ENCODE measurements at regions not wholly inside any gene's neighbourhood (a gene's known extent, or its start where the extent isn't known, plus 50 kb on each side); places are given as distances from the start of the nearest gene placed in this dataset.

- DNase-seq (ENCODE audit: low spot score) = no peak
These were observed 155.6 kb upstream of the MKI67 start for GRCh38 chr10:128281861-128282260.

DNA sequence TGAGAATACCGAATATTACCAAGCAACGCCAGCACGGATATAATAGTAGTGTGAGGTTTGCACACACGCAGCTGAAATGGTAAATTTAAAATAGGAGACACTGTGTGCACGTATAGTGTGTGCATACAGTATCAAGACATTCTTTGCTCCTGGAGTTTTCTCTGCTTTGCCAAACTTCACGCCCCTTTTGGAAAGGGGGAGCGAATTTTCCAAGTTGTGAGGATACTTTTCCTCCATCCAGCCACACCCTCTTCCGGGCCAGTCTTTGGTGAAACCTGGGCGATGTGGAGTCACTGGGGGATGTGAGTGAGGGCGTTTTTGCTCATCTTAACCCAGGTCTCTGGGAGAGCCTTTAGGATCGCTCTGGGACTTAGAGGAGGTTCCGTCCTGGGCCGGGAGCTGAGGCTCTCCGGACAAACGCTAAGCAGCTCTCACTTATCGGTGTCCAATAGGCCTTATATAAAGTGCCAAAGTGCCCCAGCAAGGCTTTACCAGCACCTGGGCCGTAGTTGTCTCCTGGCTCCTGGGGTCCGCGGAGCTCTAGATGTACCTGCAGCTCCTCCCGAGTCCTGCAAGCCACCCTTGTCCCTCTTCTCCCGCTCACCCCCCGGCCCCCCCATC is 160.0 kb upstream of the MKI67 start:
- no peak for DNase-seq (ENCODE audit: low spot score)

DNA sequence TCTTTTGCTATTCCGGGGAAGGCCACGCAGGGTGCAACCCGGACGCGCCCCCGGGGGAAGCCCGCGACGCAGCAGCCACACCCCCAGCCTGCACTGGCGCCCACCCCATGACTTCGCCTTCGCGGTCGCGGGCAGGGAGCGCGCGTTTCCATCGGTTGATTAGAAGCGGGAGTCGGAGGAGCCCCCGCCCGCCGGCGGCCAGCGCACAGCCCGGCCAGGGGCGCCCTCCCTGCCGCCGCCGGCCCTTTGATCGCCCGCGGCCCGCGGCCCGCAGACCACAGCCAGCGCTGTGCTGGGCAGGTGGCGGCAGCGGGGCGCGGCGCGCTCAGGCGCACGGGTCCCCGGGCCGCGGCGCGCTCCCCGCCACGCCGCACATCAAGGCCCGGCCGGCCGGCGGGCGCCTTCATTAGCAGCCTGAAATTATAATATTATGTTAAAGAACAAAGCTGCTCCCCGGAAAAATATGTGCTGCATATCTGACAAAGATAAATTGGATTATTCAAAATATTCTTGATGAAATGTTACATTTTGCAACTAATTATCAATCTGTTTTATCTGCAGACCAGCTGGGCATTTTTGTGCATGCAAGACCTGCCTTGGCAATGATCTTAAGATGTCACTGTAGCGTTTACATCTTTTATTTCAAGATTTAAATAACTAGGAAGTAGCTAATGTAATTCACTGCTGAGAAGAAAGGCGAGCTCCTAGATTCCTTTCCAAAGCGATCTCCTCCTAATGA is 160.7 kb upstream of the MKI67 start:
- DNase-seq (ENCODE audit: low spot score) = no peak

DNA sequence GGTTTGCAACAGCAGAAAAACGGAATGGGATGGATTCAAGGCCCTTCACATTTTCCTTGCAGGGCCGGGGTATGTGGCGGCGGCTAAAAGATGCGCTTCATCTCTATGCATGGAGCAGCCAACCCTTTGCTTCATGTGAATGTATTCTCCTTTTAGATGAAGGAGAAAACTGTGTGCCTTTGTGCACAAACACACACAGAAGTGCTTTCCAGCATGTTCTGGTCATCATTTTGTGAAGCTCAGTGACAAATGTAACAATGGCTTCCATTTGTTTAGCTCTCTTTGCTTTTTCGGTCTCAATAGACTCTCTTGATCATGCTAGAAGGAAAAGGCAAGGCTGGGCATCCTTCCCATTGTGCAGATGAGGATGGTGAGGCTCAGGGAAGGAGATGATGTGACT is 161.7 kb upstream of the MKI67 start:
- no peak for DNase-seq (ENCODE audit: low spot score)

GRCh38 chr10:128289621-128290020 is 163.4 kb upstream of the MKI67 start:
- DNase-seq (ENCODE audit: low spot score) = no peak

DNA sequence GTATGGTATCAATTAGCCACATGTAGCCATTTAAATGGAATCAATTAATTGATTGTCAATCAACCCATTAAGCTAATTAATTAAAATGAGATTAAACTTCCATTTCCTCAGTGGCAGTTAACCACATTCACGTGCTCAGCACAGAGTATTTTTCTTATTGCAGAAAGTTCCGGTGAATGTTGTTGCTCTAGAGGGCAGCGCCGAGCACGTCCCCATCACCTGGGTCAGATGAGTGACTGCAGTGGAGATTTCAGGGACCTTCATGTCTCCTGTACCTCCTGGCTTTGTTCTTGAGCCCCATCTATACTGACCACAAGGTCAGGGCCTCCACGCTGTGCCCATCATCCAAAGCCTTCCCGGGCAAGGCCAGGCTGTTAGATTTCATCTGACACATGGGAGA is 168.8 kb upstream of the MKI67 start:
- no peak for DNase-seq (ENCODE audit: low spot score)

GRCh38 chr10:128296253-128297007 is 170.2 kb upstream of the MKI67 start:
- no peak for DNase-seq (ENCODE audit: low spot score)

DNA sequence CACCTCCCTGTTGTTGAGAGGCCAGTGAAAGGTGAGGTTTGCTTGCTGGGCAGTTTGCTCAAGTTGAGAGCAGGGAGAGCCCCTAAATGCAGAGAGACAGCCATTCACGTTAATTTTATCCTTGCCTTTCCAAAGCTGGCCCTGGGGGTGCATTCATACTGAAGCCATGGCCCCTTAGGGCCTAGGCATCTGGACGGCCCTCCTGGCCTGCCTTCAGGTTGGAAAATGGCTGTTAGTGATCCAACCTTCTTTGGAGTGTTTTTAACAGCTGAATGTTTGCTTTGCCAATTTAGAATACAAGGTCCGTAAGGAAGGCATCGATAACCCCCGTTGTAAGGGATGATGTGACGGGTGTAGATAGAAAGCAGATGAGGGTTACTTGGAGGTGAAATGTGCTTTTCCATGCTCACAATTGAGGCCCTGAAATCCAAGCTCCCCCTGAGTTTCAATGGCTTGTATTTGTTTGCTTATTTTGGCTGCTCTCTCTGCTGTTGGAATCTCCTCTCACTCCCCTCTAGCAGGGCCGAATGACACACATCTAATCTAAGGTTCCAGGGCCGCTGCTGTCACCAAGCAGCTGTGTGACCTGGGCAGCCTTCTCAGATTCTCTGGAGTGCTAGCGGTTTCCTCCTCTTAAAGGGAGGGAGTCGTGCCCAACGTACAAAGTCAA is 171.6 kb upstream of the MKI67 start:
- DNase-seq (ENCODE audit: low spot score) = no peak

- DNase-seq (ENCODE audit: low spot score) = no peak
These were observed 172.4 kb upstream of the MKI67 start for GRCh38 chr10:128298587-128298986.

DNA sequence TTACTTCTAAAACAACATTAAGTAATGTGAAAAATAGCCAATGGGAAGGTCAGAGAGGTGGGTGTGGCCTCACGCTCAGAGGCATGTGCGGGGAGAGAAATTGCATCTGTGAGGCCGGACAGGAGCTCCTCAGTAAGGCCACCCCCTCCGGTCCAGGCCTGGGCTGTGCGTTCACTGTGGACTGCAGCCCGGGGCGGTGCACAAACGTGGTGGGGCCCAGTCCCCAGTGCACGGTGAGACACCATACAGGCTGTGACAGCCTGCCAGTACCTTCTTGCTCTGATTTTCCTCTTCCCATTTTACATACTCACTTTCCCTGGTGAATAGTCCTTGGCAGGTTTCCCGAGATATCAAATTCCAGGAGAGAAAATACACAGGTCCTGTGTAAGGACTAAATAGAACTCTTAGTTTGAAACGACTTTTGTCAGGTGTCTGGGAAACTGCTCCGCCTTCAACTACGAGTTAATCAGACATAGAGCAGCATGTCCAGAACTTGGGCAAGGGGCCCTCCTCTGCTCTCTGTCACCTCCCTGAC is 174.1 kb upstream of the MKI67 start:
- no peak for DNase-seq (ENCODE audit: low spot score)

DNA sequence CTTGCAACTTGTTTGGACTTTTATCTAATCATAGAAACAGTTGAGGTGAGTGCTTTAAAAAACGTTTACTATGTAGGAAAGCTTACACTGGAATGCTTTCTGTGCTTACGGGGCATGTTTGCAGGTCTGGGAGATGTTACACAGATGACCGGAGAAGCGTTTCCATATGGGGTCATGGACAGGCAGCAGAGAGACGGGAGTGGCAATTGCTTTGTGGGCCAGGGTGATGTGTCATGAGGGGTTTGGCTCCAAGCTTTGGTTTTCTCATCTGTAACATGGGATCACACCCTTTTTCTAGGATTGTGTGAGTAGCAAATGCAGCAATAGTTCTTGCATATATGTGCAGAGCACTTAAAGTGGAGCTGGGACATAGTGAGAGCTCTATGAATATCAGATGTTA is 174.8 kb upstream of the MKI67 start:
- DNase-seq (ENCODE audit: low spot score) = no peak

- DNase-seq (ENCODE audit: low spot score) = no peak
These were observed 176.6 kb upstream of the MKI67 start for GRCh38 chr10:128302808-128303207.

DNA sequence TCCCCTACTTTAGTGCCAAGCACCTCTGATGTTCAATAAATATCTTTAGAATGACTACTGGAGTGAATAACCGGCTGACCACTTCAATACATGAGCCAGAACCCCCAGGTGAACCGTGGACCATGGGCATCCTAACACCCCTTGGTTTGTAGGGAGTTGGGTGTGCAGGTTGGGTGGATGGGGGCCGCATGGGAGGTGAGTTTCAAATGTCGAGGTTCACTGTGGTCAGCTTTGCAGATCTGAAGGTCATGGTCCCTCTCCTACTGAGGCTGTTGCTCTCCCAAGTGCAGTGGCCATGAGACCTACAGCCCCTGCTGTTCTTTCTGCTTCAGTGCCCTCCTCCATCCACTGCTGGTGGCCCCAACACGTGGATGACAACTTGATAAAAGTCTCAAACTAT is 178.0 kb upstream of the MKI67 start:
- no peak for DNase-seq (ENCODE audit: low spot score)

DNA sequence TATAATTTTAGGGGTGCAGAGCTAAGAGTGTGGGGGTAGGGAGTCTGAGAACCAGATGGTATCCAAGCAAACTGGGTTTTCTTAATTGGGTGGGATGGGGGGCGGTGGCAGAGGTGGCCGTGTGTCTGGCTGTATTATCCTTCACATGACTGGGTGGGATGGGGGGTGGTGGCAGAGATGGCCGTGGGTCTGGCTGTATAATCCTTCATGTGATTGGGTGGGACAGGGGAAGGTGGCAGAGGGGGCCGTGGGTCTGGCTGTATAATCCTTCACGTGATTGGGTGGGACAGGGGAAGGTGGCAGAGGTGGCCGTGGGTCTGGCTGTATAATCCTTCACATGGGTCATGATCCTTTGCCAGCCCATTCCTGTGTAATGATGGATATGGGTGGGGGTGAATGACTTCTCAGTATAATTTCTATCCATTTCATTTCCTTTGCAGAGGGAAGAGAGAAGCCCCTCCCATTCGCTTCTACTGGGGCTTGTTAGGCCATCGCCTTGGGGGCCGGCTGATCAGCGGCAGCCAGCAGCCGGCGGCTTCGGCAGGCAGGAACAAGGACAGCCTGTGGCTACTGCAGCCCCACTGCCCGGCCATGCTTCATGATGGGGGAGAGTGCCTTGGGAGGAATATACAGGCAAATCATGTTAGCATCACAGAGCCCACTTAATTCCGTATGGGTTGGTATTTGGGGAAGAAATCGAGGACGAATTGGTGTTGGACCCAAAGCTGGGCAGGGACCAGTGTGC is 179.6 kb upstream of the MKI67 start:
- DNase-seq (ENCODE audit: low spot score) = no peak

- DNase-seq (ENCODE audit: low spot score) = no peak
These were observed 180.3 kb upstream of the MKI67 start for GRCh38 chr10:128306535-128306934.

- DNase-seq (ENCODE audit: low spot score) = no peak
These were observed 180.7 kb upstream of the MKI67 start for GRCh38 chr10:128306966-128307365.

DNA sequence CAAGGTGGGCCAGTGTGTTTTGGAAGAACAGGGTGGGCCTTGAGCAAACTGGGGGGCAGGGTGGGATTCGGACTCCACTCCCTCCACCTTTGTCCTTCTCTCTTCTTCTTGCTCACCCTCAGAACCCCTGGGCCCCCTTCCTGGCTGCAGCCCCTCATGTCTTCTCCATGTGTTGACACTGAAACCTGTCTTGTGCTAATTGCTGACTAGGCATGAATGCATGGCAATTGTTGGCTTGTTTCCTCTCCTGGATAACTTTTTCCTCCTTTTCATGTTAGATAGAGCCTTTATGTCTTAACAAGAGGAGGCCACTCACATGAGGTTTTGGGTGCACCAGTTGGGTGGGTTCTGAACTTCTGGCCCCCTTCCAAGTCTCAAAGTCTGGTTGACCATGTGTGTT is 181.6 kb upstream of the MKI67 start:
- DNase-seq (ENCODE audit: low spot score) = no peak

DNA sequence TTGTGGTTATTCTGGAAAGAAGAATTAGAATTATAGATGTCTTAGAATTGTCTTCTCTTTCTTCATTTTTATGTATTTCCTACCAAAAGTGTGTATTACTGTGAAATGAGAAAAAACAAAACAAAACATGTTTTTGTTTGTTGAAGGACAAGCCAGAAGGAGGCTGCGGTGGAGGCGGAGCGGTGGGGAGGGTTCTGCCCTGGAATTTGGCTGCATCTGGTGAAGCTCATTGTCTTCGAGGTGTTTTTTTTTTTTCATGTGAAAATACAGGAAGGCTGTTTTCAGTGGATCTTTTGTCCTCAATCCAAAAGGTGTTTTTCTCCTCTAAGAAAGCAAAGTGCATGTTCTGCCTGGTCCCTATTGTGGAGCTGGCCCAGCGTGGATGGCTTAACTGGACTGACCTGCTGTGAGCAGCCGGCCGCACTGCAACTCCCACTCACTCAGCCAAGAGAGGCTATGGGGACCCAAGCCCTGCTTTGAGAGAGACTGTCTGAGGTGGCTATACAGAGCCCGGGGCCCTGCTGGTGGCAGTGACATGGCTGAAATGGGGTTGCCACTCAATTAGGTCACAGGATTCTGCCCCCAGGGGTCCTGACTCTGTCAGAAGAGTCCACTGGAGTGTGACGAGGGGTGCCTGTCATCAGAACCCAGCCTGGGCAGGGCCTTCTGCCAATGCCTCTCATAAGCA is 184.9 kb upstream of the MKI67 start:
- no peak for DNase-seq (ENCODE audit: low spot score)

DNA sequence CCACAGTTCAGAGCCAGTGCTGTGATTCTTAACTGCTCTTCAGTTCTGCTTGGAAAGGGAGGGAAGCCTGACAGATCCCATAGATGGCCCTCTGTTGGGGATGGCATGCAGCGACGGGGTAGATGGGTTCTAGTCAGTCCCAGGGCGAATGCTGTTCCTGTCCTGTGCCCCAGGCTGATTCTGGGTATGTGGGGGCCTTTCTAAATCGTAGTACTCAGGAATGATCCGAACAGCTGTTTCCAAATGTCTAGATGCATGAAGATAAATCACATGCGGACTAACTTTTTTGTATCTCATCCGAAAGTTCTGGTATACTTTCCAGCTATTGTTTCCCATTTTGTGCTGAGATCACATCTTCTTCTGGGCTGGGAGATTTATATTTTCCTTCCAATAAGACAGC is 186.0 kb upstream of the MKI67 start:
- DNase-seq (ENCODE audit: low spot score) = no peak

GRCh38 chr10:128314686-128315085 is 188.5 kb upstream of the MKI67 start:
- no peak for DNase-seq (ENCODE audit: low spot score)

DNA sequence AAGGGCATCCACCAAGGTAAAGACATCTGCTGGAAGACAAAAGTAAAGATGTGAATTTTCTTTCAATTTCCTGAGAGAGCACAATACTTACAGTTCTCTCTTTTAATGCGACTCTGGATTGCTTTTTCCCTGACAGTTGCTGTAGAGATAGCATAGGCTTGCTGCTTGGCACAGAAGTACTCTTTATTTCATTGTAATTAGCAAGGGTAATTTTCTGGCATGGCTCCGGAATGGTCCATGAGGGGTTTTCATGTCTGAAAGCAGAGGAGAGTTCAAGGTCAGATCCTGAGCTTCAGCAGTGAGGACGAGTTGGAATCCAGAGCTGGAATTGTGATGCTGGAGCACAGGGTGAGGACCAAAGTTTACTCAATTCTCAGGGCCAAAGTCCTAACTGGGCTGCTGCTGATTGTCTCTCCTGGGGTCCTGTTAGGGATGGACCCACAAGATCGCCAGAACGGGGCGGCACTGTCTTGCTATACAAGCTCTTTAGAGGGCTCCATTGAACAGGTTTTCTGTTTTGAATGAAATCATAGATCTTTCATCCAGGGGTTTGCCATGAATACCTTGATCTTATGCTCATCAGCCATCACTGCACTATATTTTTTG is 190.0 kb upstream of the MKI67 start:
- DNase-seq (ENCODE audit: low spot score) = no peak
